Activated naive CD4-positive, alpha-beta T cell treated with anti-CD3 and anti-CD28 coated beads, Interleukin-2, amount 50 U/mL, for 24 hours (primary cell): ENCODE measurements at regions not wholly inside any gene's neighbourhood (a gene's known extent, or its start where the extent isn't known, plus 50 kb on each side); places are given as distances from the start of the nearest gene placed in this dataset.

Experiments used
- H3K27ac Mint-ChIP-seq: one replicate; pipeline ENCODE4 v1.8.0; 2021; ENCODE audit warnings: mild to moderate bottlenecking, mixed read lengths
- H3K27me3 Mint-ChIP-seq: one replicate; pipeline ENCODE4 v1.8.0; 2021; ENCODE audit warnings: mixed read lengths
- H3K36me3 Mint-ChIP-seq: one replicate; pipeline ENCODE4 v1.8.0; 2021; ENCODE audit warnings: mixed read lengths
- H3K4me1 Mint-ChIP-seq: one replicate; pipeline ENCODE4 v1.8.0; 2021; ENCODE audit warnings: mixed read lengths
- H3K4me3 Mint-ChIP-seq: one replicate; pipeline ENCODE4 v1.8.0; 2021; ENCODE audit warnings: mild to moderate bottlenecking, mixed read lengths
- H3K9me3 Mint-ChIP-seq: one replicate; pipeline ENCODE4 v1.8.0; 2021; ENCODE audit warnings: mixed read lengths

DNA sequence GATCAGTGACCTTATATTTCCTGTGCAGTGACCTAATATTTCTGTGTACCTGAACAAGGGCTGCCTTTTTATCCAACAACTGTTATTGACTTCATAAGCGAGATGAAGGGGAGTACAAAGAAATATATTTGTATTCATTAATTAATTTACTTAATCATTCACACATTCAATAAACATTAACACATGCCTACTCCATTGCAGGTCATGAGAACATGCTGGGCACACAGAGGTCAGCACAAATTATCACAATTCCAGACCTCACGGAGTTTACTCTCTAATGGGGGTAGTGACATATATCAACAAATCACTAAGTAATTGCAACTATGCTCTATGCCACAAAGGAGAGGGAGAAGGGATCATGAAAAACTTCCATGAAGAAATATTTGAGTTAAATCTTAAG lies 614.6 kb downstream of the TOX3 start:
- Mint-ChIP-seq H3K36me3 (no peaks in the 10 kb centered on the region), H3K27me3 (peaks cover 1% of the 10 kb centered on the region), H3K4me1 (no peaks in the 10 kb centered on the region), H3K27ac (no peak overlapping the region), H3K4me3 (no peak overlapping the region), H3K9me3 (no peaks in the 10 kb centered on the region)

DNA sequence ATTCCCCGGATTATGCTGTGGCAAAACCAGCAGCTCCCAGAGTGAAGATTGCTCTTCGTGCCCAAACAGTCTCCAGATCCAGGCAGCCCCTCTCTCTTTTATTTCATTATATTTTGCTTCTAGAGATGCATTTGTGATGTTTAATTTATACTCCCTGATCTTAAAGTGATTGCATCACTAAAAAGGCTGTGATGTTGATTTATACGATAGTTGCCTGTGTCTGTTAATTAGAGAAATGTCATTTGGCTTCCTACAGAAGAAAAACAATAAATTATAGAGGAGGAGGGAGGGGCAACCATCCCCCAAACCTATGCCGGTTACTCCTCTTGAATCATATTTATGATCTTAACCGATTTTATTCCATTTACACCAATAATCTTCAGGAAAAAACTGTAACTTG lies 615.3 kb downstream of the TOX3 start:
- peaks cover 1% of the 10 kb centered on the region for H3K27me3 Mint-ChIP-seq
- no peaks in the 10 kb centered on the region for H3K36me3 Mint-ChIP-seq
- H3K9me3 Mint-ChIP-seq: no peaks in the 10 kb centered on the region
- H3K4me3 Mint-ChIP-seq: no peak overlapping the region
- no peaks in the 10 kb centered on the region for H3K4me1 Mint-ChIP-seq
- no peak overlapping the region for H3K27ac Mint-ChIP-seq

- H3K9me3 Mint-ChIP-seq: peaks cover 7% of the 10 kb centered on the region
These were observed 622.2 kb downstream of the TOX3 start for GRCh38 chr16:51924744-51925143.

GRCh38 chr16:51922476-51922875 lies 624.5 kb downstream of the TOX3 start:
- Mint-ChIP-seq H3K4me3 (no peak overlapping the region), H3K27me3 (no peaks in the 10 kb centered on the region), H3K36me3 (no peaks in the 10 kb centered on the region)

More at GRCh38 chr16:51924744-51925143, 622.2 kb downstream of the TOX3 start:
- H3K36me3 Mint-ChIP-seq: no peaks in the 10 kb centered on the region
- H3K4me3 Mint-ChIP-seq: no peak overlapping the region
- H3K27ac Mint-ChIP-seq: no peak overlapping the region
- no peaks in the 10 kb centered on the region for H3K27me3 Mint-ChIP-seq
- no peaks in the 10 kb centered on the region for H3K4me1 Mint-ChIP-seq

GRCh38 chr16:51919736-51920135 lies 627.2 kb downstream of the TOX3 start:
- H3K9me3 Mint-ChIP-seq: peaks cover 11% of the 10 kb centered on the region
- H3K27me3 Mint-ChIP-seq: no peaks in the 10 kb centered on the region
- no peaks in the 10 kb centered on the region for H3K36me3 Mint-ChIP-seq
- H3K27ac Mint-ChIP-seq: no peak overlapping the region
- H3K4me1 Mint-ChIP-seq: no peaks in the 10 kb centered on the region
- no peak overlapping the region for H3K4me3 Mint-ChIP-seq

More at GRCh38 chr16:51922476-51922875, 624.5 kb downstream of the TOX3 start:
- no peak overlapping the region for H3K27ac Mint-ChIP-seq
- H3K9me3 Mint-ChIP-seq: peaks cover 11% of the 10 kb centered on the region
- no peaks in the 10 kb centered on the region for H3K4me1 Mint-ChIP-seq

GRCh38 chr16:51916814-51917213 lies 630.1 kb downstream of the TOX3 start:
- no peaks in the 10 kb centered on the region for H3K36me3 Mint-ChIP-seq
- no peaks in the 10 kb centered on the region for H3K4me1 Mint-ChIP-seq
- no peak overlapping the region for H3K27ac Mint-ChIP-seq
- H3K4me3 Mint-ChIP-seq: no peak overlapping the region
- H3K27me3 Mint-ChIP-seq: no peaks in the 10 kb centered on the region
- peaks cover 5% of the 10 kb centered on the region for H3K9me3 Mint-ChIP-seq

DNA sequence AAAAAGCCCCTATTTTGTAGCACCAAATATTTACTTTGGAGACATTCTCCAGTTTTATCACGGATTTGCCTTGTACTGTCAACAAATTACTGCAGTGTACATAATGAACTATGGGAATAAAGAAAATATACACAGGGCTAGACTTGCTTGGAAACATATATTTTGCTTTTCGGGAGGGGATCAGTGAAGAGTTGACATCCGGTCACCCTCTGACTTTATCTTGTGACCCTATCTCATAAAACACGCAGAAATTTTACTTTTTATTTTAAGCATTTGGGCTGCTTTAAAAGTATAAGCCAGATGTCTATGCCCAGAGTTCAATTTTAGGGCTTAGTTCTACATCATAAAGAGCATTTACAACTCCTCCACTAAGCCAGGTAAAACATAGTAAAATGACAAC lies 630.7 kb downstream of the TOX3 start:
- Mint-ChIP-seq H3K27ac (no peak overlapping the region), H3K4me3 (no peak overlapping the region), H3K27me3 (no peaks in the 10 kb centered on the region), H3K36me3 (no peaks in the 10 kb centered on the region), H3K9me3 (peaks cover 5% of the 10 kb centered on the region), H3K4me1 (no peaks in the 10 kb centered on the region)

DNA sequence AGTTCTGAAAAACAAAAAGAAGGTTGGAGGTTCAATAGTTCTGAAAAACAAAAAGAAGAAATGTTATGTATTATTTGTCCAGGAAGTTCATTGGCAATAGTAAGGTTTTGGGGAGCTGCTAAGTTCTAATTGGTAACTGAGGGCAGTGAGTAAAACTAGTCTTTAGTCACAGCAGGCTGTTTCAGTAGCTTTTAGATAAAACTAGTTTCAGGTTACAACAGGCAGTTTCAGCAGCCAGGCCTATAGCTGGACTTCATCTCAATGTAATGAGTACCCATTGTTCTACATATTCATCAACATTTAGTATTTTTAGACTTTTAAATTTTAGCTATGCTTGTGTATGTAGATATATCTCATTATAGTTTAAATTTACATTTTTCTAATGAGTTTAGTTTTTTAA lies 639.3 kb downstream of the TOX3 start:
- H3K9me3 Mint-ChIP-seq: peaks cover 11% of the 10 kb centered on the region
- no peak overlapping the region for H3K27ac Mint-ChIP-seq

DNA sequence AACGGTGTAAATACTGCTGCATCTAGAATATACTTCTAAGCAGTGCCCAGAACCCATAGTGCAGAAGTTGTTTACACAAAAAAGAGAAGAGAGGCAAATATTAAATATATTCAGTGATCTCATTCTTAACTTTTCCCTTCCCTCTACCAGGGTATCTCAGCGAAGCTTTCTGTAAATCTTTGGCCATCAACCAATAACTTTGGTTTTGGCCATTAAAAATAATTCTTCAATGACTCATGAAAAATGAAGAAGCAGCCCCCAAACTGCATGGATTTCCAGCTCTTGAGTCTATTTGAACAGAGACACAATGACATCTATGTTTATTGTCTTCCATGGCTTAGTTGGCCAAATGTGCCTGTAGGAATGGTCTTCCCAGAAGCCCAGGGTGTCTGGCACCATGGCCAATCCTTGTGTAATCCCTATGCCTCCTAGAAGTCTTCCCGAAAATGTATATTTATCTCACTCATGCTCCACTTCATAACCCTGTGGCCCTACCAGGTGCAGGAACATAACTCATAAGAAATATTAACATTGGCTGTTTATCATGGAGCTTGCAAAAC lies 646.6 kb downstream of the TOX3 start:
- no peaks in the 10 kb centered on the region for H3K27me3 Mint-ChIP-seq
- H3K4me3 Mint-ChIP-seq: no peak overlapping the region
- no peaks in the 10 kb centered on the region for H3K4me1 Mint-ChIP-seq
- H3K27ac Mint-ChIP-seq: no peak overlapping the region
- H3K9me3 Mint-ChIP-seq: peaks cover 4% of the 10 kb centered on the region
- H3K36me3 Mint-ChIP-seq: no peaks in the 10 kb centered on the region

More for the DNA sequence above, 639.3 kb downstream of the TOX3 start:
- Mint-ChIP-seq H3K4me3 (no peak overlapping the region), H3K36me3 (no peaks in the 10 kb centered on the region), H3K4me1 (no peaks in the 10 kb centered on the region), H3K27me3 (no peaks in the 10 kb centered on the region)

GRCh38 chr16:51898872-51899271 lies 648.1 kb downstream of the TOX3 start:
- H3K4me3 Mint-ChIP-seq: no peak overlapping the region
- H3K4me1 Mint-ChIP-seq: no peaks in the 10 kb centered on the region
- no peaks in the 10 kb centered on the region for H3K9me3 Mint-ChIP-seq
- no peaks in the 10 kb centered on the region for H3K36me3 Mint-ChIP-seq
- no peak overlapping the region for H3K27ac Mint-ChIP-seq
- no peaks in the 10 kb centered on the region for H3K27me3 Mint-ChIP-seq

GRCh38 chr16:51896013-51896412 lies 650.9 kb downstream of the TOX3 start:
- H3K9me3 Mint-ChIP-seq: no peaks in the 10 kb centered on the region
- H3K36me3 Mint-ChIP-seq: no peaks in the 10 kb centered on the region
- no peak overlapping the region for H3K27ac Mint-ChIP-seq
- no peak overlapping the region for H3K4me3 Mint-ChIP-seq
- no peaks in the 10 kb centered on the region for H3K4me1 Mint-ChIP-seq
- H3K27me3 Mint-ChIP-seq: no peaks in the 10 kb centered on the region

- Mint-ChIP-seq H3K4me1 (no peaks in the 10 kb centered on the region), H3K27ac (no peak overlapping the region), H3K4me3 (no peak overlapping the region), H3K9me3 (peaks cover 16% of the 10 kb centered on the region), H3K27me3 (no peaks in the 10 kb centered on the region), H3K36me3 (no peaks in the 10 kb centered on the region)
These were observed 654.5 kb downstream of the TOX3 start for GRCh38 chr16:51892293-51893007.

- H3K36me3 Mint-ChIP-seq: no peaks in the 10 kb centered on the region
- H3K27me3 Mint-ChIP-seq: no peaks in the 10 kb centered on the region
- H3K9me3 Mint-ChIP-seq: peaks cover 23% of the 10 kb centered on the region
- no peak overlapping the region for H3K4me3 Mint-ChIP-seq
- no peak overlapping the region for H3K27ac Mint-ChIP-seq
- H3K4me1 Mint-ChIP-seq: no peaks in the 10 kb centered on the region
These were observed 658.4 kb downstream of the TOX3 start for GRCh38 chr16:51888534-51888933.

- H3K9me3 Mint-ChIP-seq: peaks cover 23% of the 10 kb centered on the region
- H3K27me3 Mint-ChIP-seq: no peaks in the 10 kb centered on the region
- no peaks in the 10 kb centered on the region for H3K4me1 Mint-ChIP-seq
- no peak overlapping the region for H3K4me3 Mint-ChIP-seq
- no peaks in the 10 kb centered on the region for H3K36me3 Mint-ChIP-seq
- H3K27ac Mint-ChIP-seq: no peak overlapping the region
These were observed 658.9 kb downstream of the TOX3 start for GRCh38 chr16:51888016-51888415.

GRCh38 chr16:51886456-51886855 lies 660.5 kb downstream of the TOX3 start:
- Mint-ChIP-seq H3K27ac (no peak overlapping the region), H3K4me1 (no peaks in the 10 kb centered on the region), H3K9me3 (peaks cover 25% of the 10 kb centered on the region), H3K36me3 (no peaks in the 10 kb centered on the region), H3K27me3 (no peaks in the 10 kb centered on the region), H3K4me3 (no peak overlapping the region)

DNA sequence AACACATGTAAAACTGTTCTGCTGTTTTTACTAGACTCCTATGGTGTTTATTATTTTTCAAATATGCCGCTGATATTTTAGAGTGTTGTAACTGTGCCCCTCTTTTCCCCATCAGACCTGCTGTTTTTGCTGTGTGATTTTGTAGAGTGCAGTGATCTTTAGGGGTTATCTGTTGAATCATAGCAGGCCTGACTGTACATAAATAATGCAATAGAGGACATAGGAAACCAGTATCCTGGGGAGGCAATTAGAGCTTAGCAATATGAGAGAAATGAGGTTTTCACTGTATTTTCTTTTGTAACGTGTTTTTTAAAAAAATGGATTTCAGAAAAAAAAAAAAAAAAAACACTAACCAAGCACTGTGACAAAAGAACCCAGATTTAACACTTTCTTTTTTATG lies 662.2 kb downstream of the TOX3 start:
- peaks cover 30% of the 10 kb centered on the region for H3K9me3 Mint-ChIP-seq
- no peaks in the 10 kb centered on the region for H3K4me1 Mint-ChIP-seq
- H3K27me3 Mint-ChIP-seq: no peaks in the 10 kb centered on the region
- H3K36me3 Mint-ChIP-seq: no peaks in the 10 kb centered on the region
- no peak overlapping the region for H3K27ac Mint-ChIP-seq
- H3K4me3 Mint-ChIP-seq: no peak overlapping the region

GRCh38 chr16:51881731-51882130 lies 665.2 kb downstream of the TOX3 start:
- no peaks in the 10 kb centered on the region for H3K27me3 Mint-ChIP-seq
- H3K4me3 Mint-ChIP-seq: no peak overlapping the region
- no peak overlapping the region for H3K27ac Mint-ChIP-seq
- H3K4me1 Mint-ChIP-seq: no peaks in the 10 kb centered on the region
- no peaks in the 10 kb centered on the region for H3K36me3 Mint-ChIP-seq
- peaks cover 17% of the 10 kb centered on the region for H3K9me3 Mint-ChIP-seq
